ENCODE measurements at regions not wholly inside any gene's neighbourhood (a gene's known extent, or its start where the extent isn't known, plus 50 kb on each side); places are given as distances from the start of the nearest gene placed in this dataset.

DNA sequence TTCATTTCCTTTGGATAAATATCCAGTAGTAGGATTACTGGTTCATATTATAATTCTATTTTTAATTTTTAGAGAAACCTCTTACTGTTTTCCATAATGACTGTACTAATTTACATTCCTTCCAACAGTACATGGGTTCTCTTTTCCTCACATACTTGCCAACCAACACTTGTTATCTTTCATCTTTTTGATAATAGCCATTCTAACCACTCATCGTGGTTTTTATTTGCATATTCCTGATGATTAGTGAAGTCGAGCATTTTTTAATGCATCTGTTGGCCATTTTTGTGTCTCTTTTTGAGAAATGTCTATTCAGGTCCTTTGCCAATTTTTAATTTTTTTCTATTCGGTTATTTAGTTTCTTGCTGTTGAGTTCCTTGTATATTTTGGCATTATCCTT lies 457.7 kb upstream of the PDE3A start:
- TF ChIP-seq, protein P1, sequence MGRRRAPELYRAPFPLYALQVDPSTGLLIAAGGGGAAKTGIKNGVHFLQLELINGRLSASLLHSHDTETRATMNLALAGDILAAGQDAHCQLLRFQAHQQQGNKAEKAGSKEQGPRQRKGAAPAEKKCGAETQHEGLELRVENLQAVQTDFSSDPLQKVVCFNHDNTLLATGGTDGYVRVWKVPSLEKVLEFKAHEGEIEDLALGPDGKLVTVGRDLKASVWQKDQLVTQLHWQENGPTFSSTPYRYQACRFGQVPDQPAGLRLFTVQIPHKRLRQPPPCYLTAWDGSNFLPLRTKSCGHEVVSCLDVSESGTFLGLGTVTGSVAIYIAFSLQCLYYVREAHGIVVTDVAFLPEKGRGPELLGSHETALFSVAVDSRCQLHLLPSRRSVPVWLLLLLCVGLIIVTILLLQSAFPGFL (CRISPR knock-in tag; IDR thresholded peaks at IDR 0.05; ENCODE audit: borderline replicate concordance) = no peak
- TF ChIP-seq CTCF (IDR thresholded peaks at IDR 0.05) (no peak), IRF2 (CRISPR knock-in tag; IDR thresholded peaks at IDR 0.05; ENCODE audit: borderline replicate concordance, low read depth) (no peak), CREB1 (CRISPR knock-in tag; IDR thresholded peaks at IDR 0.05) (no peak), ZNF263 (CRISPR knock-in tag; IDR thresholded peaks at IDR 0.05; ENCODE audit: low read depth) (no peak), SP1 (CRISPR knock-in tag; conservative IDR thresholded peaks at IDR 0.05) (no peak), ERG (CRISPR knock-in tag; IDR thresholded peaks at IDR 0.05) (no peak), JUN (CRISPR knock-in tag; IDR thresholded peaks at IDR 0.05) (no peak), CBFB (CRISPR knock-in tag; IDR thresholded peaks at IDR 0.05; ENCODE audit: low read depth) (no peak), ZNF232 (CRISPR knock-in tag; IDR thresholded peaks at IDR 0.05) (no peak), USF2 (CRISPR knock-in tag; IDR thresholded peaks at IDR 0.05) (no peak)
- TF ChIP-seq, protein P2, sequence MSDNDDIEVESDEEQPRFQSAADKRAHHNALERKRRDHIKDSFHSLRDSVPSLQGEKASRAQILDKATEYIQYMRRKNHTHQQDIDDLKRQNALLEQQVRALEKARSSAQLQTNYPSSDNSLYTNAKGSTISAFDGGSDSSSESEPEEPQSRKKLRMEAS (CRISPR knock-in tag; IDR thresholded peaks at IDR 0.05) = no peak
